ES-I3 (cell line): ENCODE measurements at regions not wholly inside any gene's neighbourhood (a gene's known extent, or its start where the extent isn't known, plus 50 kb on each side); places are given as distances from the start of the nearest gene placed in this dataset.

Experiments
- H3K36me3 ChIP-seq: 2 replicates; pipeline ENCODE4 v1.6.1; 2013; ENCODE audit warnings: mild to moderate bottlenecking, low read length, control low read depth, moderate library complexity; ENCODE audit not compliant: insufficient read depth
- H3K4me1 ChIP-seq: 2 replicates; pipeline ENCODE4 v1.6.1; 2013; ENCODE audit warnings: mild to moderate bottlenecking, control low read depth, low read length; ENCODE audit not compliant: insufficient read depth
- H3K9ac ChIP-seq: 2 replicates; pipeline ENCODE4 v1.6.1; 2013; ENCODE audit warnings: low read depth, mild to moderate bottlenecking, low read length, moderate library complexity
- H3K9me3 ChIP-seq: 2 replicates; pipeline ENCODE4 v1.6.1; 2013; ENCODE audit warnings: mild to moderate bottlenecking, low read length, moderate library complexity; ENCODE audit not compliant: control insufficient read depth, insufficient read depth

- Histone ChIP-seq H3K36me3 (no peaks in the 10 kb centered on the region), H3K9ac (no peak overlapping the region), H3K9me3 (no peaks in the 10 kb centered on the region), H3K4me1 (no peaks in the 10 kb centered on the region)
Observed at GRCh38 chr15:69954666-69955065, 143.1 kb downstream of the TLE3 start.

GRCh38 chr15:69955240-69955894, 142.3 kb downstream of the TLE3 start:
- Histone ChIP-seq H3K9ac (no peak overlapping the region), H3K4me1 (no peaks in the 10 kb centered on the region), H3K9me3 (no peaks in the 10 kb centered on the region), H3K36me3 (no peaks in the 10 kb centered on the region)

- H3K36me3 ChIP-seq, result no peaks in the 10 kb centered on the region
- no peak overlapping the region for H3K9ac ChIP-seq
- no peaks in the 10 kb centered on the region for H3K4me1 ChIP-seq
- H3K9me3 ChIP-seq, result no peaks in the 10 kb centered on the region
Observed at GRCh38 chr15:69956417-69956816, 141.3 kb downstream of the TLE3 start.

GRCh38 chr15:69957175-69957574, 140.5 kb downstream of the TLE3 start:
- Histone ChIP-seq H3K9ac (no peak overlapping the region), H3K36me3 (no peaks in the 10 kb centered on the region), H3K4me1 (no peaks in the 10 kb centered on the region), H3K9me3 (no peaks in the 10 kb centered on the region)

- no peaks in the 10 kb centered on the region for H3K4me1 ChIP-seq
- H3K9me3 ChIP-seq, result no peaks in the 10 kb centered on the region
- no peaks in the 10 kb centered on the region for H3K36me3 ChIP-seq
- no peak overlapping the region for H3K9ac ChIP-seq
Observed at GRCh38 chr15:69958496-69959084, 139.1 kb downstream of the TLE3 start.

GRCh38 chr15:69962561-69962960, 135.2 kb downstream of the TLE3 start:
- no peak overlapping the region for H3K9ac ChIP-seq
- H3K4me1 ChIP-seq, result no peaks in the 10 kb centered on the region
- H3K36me3 ChIP-seq, result no peaks in the 10 kb centered on the region
- no peaks in the 10 kb centered on the region for H3K9me3 ChIP-seq

GRCh38 chr15:69963385-69963784, 134.3 kb downstream of the TLE3 start:
- H3K4me1 ChIP-seq, result no peaks in the 10 kb centered on the region
- H3K9me3 ChIP-seq, result no peaks in the 10 kb centered on the region
- H3K36me3 ChIP-seq, result no peaks in the 10 kb centered on the region
- H3K9ac ChIP-seq, result no peak overlapping the region

- H3K4me1 ChIP-seq, result no peaks in the 10 kb centered on the region
Observed at GRCh38 chr15:69971771-69972170, 125.9 kb downstream of the TLE3 start.

GRCh38 chr15:69972436-69972835, 125.3 kb downstream of the TLE3 start:
- Histone ChIP-seq H3K9ac (no peak overlapping the region), H3K36me3 (no peaks in the 10 kb centered on the region), H3K9me3 (no peaks in the 10 kb centered on the region), H3K4me1 (no peaks in the 10 kb centered on the region)

More at GRCh38 chr15:69971771-69972170, 125.9 kb downstream of the TLE3 start:
- no peak overlapping the region for H3K9ac ChIP-seq
- H3K9me3 ChIP-seq, result no peaks in the 10 kb centered on the region
- no peaks in the 10 kb centered on the region for H3K36me3 ChIP-seq

- H3K9me3 ChIP-seq, result no peaks in the 10 kb centered on the region
- no peak overlapping the region for H3K9ac ChIP-seq
- no peaks in the 10 kb centered on the region for H3K4me1 ChIP-seq
- no peaks in the 10 kb centered on the region for H3K36me3 ChIP-seq
Observed at GRCh38 chr15:69973102-69973714, 124.5 kb downstream of the TLE3 start.

- Histone ChIP-seq H3K36me3 (no peaks in the 10 kb centered on the region), H3K4me1 (0 out of 2 replicates have a peak, but pooled peaks cover 4% of the 10 kb centered on the region), H3K9ac (no peak overlapping the region), H3K9me3 (no peaks in the 10 kb centered on the region)
Observed at GRCh38 chr15:69973880-69974279, 123.8 kb downstream of the TLE3 start.

GRCh38 chr15:69974321-69974720, 123.4 kb downstream of the TLE3 start:
- H3K9me3 ChIP-seq, result no peaks in the 10 kb centered on the region
- H3K4me1 ChIP-seq, result peaks cover 9% of the 10 kb centered on the region
- H3K36me3 ChIP-seq, result no peaks in the 10 kb centered on the region
- no peak overlapping the region for H3K9ac ChIP-seq

GRCh38 chr15:69976366-69976994, 121.2 kb downstream of the TLE3 start:
- Histone ChIP-seq H3K9me3 (no peaks in the 10 kb centered on the region), H3K4me1 (peaks cover 23% of the 10 kb centered on the region), H3K9ac (no peak overlapping the region), H3K36me3 (no peaks in the 10 kb centered on the region)

- H3K9me3 ChIP-seq, result no peaks in the 10 kb centered on the region
- H3K9ac ChIP-seq, result no peak overlapping the region
- no peaks in the 10 kb centered on the region for H3K36me3 ChIP-seq
- peaks cover 23% of the 10 kb centered on the region for H3K4me1 ChIP-seq
Observed at GRCh38 chr15:69978603-69979002, 119.1 kb downstream of the TLE3 start.

GRCh38 chr15:69979262-69979661, 118.5 kb downstream of the TLE3 start:
- Histone ChIP-seq H3K4me1 (peaks cover 23% of the 10 kb centered on the region), H3K9me3 (no peaks in the 10 kb centered on the region), H3K9ac (no peak overlapping the region), H3K36me3 (no peaks in the 10 kb centered on the region)
